DOHH2 (cell line): ENCODE measurements at regions not wholly inside any gene's neighbourhood (a gene's known extent, or its start where the extent isn't known, plus 50 kb on each side); places are given as distances from the start of the nearest gene placed in this dataset.
"Not testable (repeated sequence)": the region's sequence is repeated elsewhere in the genome, so short reads cannot be mapped to it uniquely, and the experiment has no call there.

Source experiments
- EZH2phosphoT487 ChIP-seq: fragments of 200-600 bp; sonication (generic); IDR thresholded peaks from 2 replicates; pipeline ENCODE4 v1.6.1; 2017; ENCODE audit warnings: borderline replicate concordance, mild to moderate bottlenecking, antibody characterized with exemption, low read length, moderate library complexity, mixed read lengths
- TF ChIP-seq, protein P1 (sequence below): fragments of 200-600 bp; sonication (generic); IDR thresholded peaks from one replicate; pipeline ENCODE4 v1.5.1; 2014; ENCODE audit warnings: antibody characterized with exemption, mild to moderate bottlenecking, low read depth, low read length; ENCODE audit not compliant: poor library complexity, severe bottlenecking

DNA sequence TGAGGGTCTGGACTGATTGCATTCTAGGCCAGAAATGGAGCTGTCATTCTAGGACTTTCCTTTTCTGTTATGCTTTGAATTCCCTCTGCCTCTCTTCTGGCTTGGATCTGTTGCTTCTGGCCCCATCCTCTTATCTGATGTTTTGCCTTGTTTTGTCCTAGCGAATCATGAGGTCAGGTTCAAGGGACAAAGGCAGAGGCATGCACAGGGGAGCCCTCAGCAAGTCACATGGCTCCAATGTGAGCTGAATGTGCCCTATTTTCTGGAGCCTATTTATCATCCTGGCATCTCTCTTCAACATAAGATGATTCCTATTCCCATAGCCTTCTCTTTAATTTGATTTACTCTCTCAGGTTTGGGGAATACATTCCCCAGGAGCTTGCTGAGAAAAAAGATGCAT lies 284.6 kb downstream of the SRGAP2C start:
- TF ChIP-seq, protein P1, sequence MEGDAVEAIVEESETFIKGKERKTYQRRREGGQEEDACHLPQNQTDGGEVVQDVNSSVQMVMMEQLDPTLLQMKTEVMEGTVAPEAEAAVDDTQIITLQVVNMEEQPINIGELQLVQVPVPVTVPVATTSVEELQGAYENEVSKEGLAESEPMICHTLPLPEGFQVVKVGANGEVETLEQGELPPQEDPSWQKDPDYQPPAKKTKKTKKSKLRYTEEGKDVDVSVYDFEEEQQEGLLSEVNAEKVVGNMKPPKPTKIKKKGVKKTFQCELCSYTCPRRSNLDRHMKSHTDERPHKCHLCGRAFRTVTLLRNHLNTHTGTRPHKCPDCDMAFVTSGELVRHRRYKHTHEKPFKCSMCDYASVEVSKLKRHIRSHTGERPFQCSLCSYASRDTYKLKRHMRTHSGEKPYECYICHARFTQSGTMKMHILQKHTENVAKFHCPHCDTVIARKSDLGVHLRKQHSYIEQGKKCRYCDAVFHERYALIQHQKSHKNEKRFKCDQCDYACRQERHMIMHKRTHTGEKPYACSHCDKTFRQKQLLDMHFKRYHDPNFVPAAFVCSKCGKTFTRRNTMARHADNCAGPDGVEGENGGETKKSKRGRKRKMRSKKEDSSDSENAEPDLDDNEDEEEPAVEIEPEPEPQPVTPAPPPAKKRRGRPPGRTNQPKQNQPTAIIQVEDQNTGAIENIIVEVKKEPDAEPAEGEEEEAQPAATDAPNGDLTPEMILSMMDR, result not testable (repeated sequence)
- not testable (repeated sequence) for TF ChIP-seq EZH2phosphoT487
